ENCODE measurements at regions not wholly inside any gene's neighbourhood (a gene's known extent, or its start where the extent isn't known, plus 50 kb on each side); places are given as distances from the start of the nearest gene placed in this dataset.
"Not testable (repeated sequence)": the region's sequence is repeated elsewhere in the genome, so short reads cannot be mapped to it uniquely, and the experiment has no call there.

DNA sequence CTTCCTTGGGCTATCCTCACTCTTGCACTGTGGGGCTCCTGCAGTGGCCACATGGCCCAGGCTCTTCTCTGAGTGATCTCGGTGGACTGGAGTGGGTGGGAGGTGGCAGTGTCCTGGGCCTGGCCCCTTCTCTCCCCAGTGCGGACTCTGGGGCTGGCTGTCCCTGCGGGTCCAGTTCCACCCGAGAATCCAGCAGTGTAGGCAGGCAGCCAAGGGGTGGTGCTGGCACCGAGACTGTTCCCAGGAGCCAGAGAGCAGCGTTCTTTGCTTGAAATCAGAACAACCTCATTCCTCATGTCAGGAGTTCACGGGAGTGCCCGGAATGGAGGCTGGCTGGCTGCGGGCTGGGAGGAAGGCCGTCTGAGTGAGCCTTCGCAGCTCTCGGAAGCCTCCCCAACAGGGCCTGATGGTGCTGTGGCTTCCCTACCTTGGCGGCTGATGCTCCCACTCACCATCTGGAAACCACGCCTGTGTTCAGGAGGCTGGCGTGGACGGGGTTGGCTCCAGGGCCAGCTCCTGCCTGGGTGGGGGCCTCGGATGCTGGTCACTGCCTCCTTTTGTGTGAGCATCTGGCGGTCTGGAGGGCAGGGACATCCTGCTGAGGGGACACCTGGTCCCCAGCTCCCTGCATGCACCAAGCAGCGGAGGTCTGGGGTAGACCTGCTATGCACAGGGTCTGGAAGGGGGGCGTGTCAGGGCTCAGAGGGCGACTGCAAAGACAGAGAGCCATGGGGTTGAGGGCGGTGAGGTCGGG lies 238.9 kb downstream of the TMEM121 start:
- not testable (repeated sequence) for DNase-seq

DNA sequence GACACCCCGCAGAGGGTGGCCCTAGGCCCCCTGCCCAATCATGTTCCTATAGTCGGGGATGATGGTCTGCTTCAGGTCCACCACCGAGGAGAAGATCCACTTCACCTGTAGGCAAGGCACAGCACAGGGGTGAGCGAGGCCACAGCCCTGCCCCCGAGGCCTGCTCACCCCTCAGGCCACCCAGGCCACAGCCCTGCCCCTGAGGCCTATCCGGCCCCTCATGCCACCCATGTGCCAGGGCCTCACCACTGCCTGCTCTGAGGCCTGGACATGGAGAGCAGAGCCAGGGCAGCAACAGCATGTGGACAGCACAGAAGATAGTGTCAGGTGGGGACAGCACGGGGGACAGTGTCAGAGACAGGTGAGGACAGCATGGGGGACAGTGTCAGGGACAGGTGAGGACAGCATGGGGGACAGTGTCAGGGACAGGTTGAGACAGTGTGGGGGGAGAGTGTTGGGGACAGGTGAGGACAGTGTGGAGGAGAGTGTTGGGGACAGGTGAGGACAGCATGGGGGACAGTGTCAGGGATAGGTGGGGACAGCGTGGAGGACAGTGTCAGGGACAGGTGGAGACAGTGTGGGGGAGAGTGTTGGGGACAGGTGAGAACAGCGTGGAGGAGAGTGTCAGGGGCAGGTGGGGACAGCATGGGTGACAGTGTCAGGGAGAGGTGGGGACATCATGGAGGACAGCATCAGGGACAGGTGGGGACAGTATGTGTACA lies 239.7 kb downstream of the TMEM121 start:
- DNase-seq: no peak

GRCh38 chr14:105767315-105767714 lies 240.9 kb downstream of the TMEM121 start:
- DNase-seq: no peak

DNA sequence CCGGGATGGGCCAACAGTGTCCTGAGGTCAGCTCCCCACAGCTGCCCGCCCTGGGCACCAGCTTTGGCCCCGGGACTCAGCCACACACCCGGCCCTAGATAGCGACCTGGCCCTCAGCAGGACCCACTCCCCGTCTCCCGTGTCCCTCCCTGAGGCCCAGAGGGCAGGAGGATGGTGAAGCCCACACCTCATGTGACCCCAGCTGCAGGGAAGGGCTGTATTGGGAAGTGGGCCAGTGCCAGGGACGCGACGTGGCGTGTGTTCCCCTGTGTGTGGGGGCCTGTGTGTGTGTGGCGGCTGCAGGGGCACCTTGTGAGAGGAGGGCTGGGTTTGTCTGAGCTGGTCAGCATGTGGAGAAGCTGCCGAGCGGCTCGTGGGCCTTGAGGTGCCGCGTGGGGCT lies 241.7 kb downstream of the TMEM121 start:
- DNase-seq: not testable (repeated sequence)

DNA sequence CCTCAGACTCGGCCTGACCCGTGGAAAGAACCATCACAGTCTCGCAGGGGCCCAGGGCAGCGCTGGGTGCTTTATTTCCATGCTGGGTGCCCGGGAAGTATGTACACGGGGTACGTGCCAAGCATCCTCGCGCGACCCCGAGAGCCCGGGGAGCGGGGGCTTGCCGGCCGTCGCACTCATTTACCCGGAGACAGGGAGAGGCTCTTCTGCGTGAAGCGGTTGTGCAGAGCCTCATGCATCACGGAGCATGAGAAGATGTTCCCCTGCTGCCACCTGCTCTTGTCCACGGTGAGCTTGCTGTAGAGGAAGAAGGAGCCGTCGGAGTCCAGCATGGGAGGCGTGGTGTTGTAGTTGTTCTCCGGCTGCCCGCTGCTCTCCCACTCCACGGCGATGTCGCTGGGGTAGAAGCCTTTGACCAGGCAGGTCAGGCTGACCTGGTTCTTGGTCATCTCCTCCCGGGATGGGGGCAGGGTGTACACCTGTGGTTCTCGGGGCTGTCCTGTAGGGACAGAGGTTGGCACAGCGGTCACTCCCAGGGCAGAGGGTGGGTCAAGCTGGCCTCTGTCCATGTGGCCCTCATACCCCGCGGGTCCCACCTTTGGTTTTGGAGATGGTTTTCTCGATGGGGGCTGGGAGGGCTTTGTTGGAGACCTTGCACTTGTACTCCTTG lies 242.8 kb downstream of the TMEM121 start:
- not testable (repeated sequence) for DNase-seq

GRCh38 chr14:105770619-105771216 lies 244.3 kb downstream of the TMEM121 start:
- DNase-seq: not testable (repeated sequence)

DNA sequence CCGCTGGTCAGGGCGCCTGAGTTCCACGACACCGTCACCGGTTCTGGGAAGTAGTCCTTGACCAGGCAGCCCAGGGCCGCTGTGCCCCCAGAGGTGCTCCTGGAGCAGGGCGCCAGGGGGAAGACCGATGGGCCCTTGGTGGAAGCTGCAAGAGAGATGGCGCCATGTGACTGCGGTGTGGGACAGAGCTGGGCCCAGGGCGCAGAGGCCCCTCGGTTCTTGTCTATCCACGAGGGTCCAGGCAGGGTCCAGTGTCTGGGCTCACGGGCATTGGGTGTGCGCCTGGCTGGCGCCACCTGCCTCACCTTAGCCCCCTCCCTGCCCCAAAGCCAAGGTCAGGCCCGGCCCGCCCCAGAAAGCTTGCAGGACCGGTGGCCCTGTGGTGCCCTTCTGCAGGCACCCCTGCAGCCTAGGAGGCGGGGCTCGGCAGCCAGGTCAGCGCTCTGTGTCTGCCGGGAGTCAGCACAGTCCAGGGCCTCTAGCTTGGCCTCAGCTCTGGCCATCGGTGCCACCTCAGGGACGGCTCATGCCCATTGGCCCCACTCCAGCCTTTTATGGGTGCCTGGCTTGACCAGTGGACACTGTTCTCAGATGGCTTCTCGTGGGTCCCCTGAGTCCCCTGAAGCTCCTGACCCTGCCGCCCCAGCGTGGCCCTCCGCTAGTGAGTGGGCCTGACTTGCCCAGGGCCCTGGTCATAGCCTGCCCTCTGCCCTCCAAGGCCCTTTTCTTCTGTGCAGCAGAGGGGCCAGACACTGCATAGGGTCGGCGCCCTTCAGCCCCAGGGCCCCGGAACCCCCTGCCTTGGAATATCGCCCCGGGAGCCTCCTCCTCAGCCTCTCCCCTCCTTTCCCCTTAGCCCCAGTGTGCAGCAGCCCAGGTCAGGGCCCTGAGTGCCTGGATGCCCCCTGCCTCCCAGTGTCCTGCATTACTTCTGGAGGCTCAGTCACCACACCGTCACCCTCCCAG lies 245.2 kb downstream of the TMEM121 start:
- DNase-seq: not testable (repeated sequence)

GRCh38 chr14:105772710-105773250 lies 246.4 kb downstream of the TMEM121 start:
- not testable (repeated sequence) for DNase-seq

DNA sequence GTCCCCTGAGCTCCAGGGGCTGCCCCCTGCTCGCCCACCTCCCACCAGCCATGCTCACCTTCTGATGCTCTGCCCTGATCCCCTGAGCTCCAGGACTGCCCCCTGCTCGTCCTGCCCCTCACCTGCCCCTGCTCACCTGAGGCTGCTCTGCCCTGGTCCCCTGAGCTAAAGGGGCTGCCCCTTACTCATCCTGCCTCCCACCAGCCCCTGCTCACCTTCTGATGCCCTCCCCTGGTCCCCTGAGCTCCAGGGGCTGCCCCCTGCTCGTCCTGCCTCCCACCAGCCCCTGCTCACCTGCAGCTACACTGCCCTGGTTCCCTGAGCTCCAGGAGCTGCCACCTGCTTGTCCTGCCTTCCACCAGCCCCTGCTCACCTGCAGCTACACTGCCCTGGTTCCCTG lies 247.2 kb downstream of the TMEM121 start:
- no peak for DNase-seq

GRCh38 chr14:105774001-105774400 lies 247.6 kb downstream of the TMEM121 start:
- no peak for DNase-seq

- not testable (repeated sequence) for DNase-seq
Measured at GRCh38 chr14:105774585-105775348, 248.4 kb downstream of the TMEM121 start.

GRCh38 chr14:105775349-105775923 lies 249.1 kb downstream of the TMEM121 start:
- DNase-seq: not testable (repeated sequence)

GRCh38 chr14:105776112-105776511 lies 249.7 kb downstream of the TMEM121 start:
- DNase-seq: not testable (repeated sequence)

GRCh38 chr14:105776924-105777323 lies 250.5 kb downstream of the TMEM121 start:
- DNase-seq: no peak

- no peak for DNase-seq
Measured at GRCh38 chr14:105783707-105784106, 257.3 kb downstream of the TMEM121 start.

DNA sequence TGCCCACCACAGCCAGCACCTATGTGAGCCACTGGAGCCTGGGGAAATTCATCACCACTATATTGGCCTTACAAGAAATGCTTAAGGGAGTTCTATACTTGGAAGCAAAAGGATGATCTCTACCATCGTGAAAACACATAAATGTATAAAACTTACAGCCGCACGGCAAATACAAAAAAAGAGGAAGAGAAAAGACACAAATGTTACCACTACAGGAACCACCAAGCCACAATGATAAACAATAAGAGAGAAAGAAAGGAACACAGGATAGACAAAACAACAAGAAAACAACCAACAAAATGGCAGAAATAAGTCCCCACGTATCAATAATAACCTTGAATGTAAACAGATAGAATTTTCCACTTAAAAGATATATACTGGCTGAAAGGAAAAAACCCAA lies 267.5 kb downstream of the TMEM121 start:
- DNase-seq: no peak

DNA sequence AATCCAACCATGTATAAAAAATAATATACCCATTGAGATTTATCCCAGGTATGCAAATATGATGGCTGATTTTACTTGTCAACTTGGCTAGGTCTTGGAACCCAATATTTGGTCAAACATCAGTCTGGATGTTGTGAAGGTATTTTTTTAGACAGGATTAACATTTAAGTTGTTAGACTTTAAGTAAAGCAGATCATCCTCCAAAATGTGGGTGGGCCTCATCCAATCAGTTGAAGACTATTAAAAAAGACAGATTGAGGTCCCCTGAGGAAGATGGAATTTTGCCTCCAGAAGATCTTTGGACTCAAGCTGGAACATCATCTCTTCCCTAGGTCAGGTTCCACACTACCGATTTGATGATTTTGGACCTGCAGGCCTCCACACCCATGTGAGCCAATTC lies 271.2 kb downstream of the TMEM121 start:
- DNase-seq: no peak

GRCh38 chr14:105805701-105806100 lies 279.3 kb downstream of the TMEM121 start:
- DNase-seq: no peak

DNA sequence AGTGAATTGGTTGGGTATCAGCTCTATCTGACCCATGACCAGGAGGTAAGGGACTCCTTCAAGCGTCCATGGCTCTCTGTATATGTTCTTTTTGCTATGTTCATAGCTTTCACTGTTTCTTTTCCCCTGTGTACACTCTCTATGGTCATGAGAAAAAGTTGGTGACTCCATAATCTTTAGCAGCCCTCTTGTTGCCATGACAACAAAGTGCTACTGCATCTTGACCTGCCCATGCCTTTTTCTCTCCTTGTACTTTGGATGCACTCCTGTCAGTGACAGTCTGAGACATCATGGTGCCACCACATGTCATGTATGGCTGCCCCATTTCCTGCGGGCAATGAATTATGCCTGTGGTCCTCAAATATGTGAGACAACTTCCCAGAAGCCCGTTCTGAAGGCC lies 280.2 kb downstream of the TMEM121 start:
- DNase-seq: no peak

DNA sequence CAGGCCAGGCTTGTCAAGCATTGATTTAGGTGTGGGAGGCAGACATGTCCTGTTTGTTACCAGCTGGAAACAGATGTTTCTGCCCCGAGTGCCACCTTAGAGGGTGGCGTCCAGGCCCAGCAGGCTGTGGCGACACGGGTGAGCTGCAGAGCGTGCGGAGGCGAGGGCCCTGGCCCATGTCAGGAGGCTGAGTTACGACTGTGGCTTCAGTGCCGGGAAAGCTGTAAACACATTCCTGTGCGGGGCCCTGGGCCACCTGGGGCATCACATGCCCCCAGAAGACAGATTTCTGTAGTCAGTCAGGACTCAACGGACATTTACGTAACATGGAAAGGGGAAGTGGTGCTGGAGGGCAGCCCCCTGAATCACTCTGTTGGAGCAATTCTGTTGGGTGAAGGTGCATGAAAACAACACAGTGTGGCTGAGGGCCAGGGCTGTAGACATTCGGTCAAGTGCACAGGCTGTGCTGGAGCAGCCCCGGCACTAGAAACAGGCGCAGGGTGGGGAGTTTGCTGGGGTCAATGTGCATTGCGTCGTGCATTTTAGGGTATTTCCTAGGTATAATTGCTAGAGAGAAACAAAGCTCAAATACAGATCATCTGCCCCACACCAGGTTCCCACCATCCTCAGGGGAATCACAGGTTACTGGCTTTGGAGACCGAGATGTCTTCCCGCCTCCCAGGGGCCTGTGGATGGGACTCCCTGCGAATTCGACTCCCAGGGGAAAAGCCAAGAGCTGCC lies 291.8 kb downstream of the TMEM121 start:
- no peak for DNase-seq
